ENCODE measurements at regions not wholly inside any gene's neighbourhood (a gene's known extent, or its start where the extent isn't known, plus 50 kb on each side); places are given as distances from the start of the nearest gene placed in this dataset.

GRCh38 chr21:38909109-38909508 lies 103.4 kb downstream of the ETS2 start:
- Histone ChIP-seq H3K36me3 (ENCODE audit: control insufficient read depth in 2 of 2, extremely low read depth in 1 of 2, insufficient read depth in 2 of 2, low read length in 2 of 2) (no peaks in the 10 kb centered on the region), H3K79me2 (ENCODE audit: control insufficient read depth, insufficient read depth, low read length) (no peaks in the 10 kb centered on the region), H3K9ac (replicated peaks; ENCODE audit: extremely low read depth, insufficient read depth, low read length) (no peak overlapping the region), H2AFZ (ENCODE audit: low read depth, low read length) (no peak overlapping the region), H3K4me1 (ENCODE audit: control insufficient read depth, extremely low read depth, insufficient read depth, low read length) (peaks cover 3% of the 10 kb centered on the region), H3K4me3 (replicated peaks in 1 of 3; ENCODE audit: insufficient read depth in 1 of 3, low read depth in 1 of 3, low read length in 3 of 3) (no peak overlapping the region), H4K20me1 (replicated peaks; ENCODE audit: control insufficient read depth, extremely low read depth, insufficient read depth, low read length) (no peaks in the 10 kb centered on the region), H3K27ac (ENCODE audit: insufficient read depth, low read depth, low read length) (no peak overlapping the region), H3K4me2 (ENCODE audit: insufficient read depth, low read length) (no peak overlapping the region), H3K9me3 (replicated peaks; ENCODE audit: control insufficient read depth, insufficient read depth, low read length) (no peaks in the 10 kb centered on the region), H3K9me1 (replicated peaks; ENCODE audit: control insufficient read depth, extremely low read depth, insufficient read depth, low read length) (no peaks in the 10 kb centered on the region), H3K27me3 (ENCODE audit: control insufficient read depth in 2 of 2, insufficient read depth in 2 of 2, low read length in 2 of 2) (no peaks in the 10 kb centered on the region)
- no peak for TF ChIP-seq POLR2AphosphoS5 (IDR thresholded peaks at IDR 0.05; ENCODE audit: insufficient read depth, low read depth, low read length)
- TF ChIP-seq MYC (IDR thresholded peaks at IDR 0.05; ENCODE audit: low read depth, low read length), result no peak
- no peak for TF ChIP-seq FOS (IDR thresholded peaks at IDR 0.05; ENCODE audit: borderline replicate concordance, insufficient read depth, low read length)
- TF ChIP-seq CTCF (IDR thresholded peaks at IDR 0.05; ENCODE audit: extremely low read depth in 1 of 2, insufficient read depth in 1 of 2, low read depth in 1 of 2, low read length in 2 of 2), result no peak
- no peak for TF ChIP-seq POLR2A (IDR thresholded peaks at IDR 0.05; ENCODE audit: low read depth, low read length)
- TF ChIP-seq GATA2 (IDR thresholded peaks at IDR 0.05; ENCODE audit: insufficient read depth, insufficient read length, low read depth, low read length), result no peak
- TF ChIP-seq JUN (IDR thresholded peaks at IDR 0.05; ENCODE audit: borderline replicate concordance, insufficient read depth, insufficient read length, low read depth), result no peak
- dilution Hi-C loops (cut with MboI; ENCODE audit: extremely low pct_ligation_motif_present, low sequenced_read_pairs) (no loop called here), intact Hi-C loops (cut with micrococcal nuclease) (no loop called here)
- no TSS peak for BruUV-seq (replicated peaks)
- FAIRE-seq (no peak), DNase-seq (ENCODE audit: low read depth, low spot score) (no peak)
- CTCF ChIA-PET, result no interaction called here
- POLR2A ChIA-PET, result no interaction called here

DNA sequence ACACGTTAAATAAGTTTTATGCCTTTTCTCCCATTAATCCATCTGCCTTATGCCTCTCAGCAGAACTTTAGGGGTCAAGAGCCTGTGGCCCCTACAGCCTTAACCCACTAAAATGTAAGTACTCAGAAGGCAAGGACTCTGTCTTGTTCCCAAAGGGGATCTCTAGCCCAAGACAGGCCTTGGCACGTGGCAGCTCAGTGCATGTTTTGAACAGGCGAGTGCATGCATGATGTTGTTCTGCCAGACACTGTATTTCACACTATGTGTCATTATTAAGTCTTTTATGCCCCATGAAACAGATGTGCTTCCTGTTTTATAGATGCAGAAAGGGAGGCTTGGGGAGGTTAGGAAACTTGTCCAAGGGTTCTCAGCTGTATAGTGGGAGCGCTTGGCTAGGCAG lies 102.8 kb downstream of the ETS2 start:
- TF ChIP-seq POLR2A (IDR thresholded peaks at IDR 0.05; ENCODE audit: low read depth, low read length) (no peak), EZH2 (IDR thresholded peaks at IDR 0.05; ENCODE audit: borderline replicate concordance, low read depth, low read length, severe bottlenecking) (no peak)
- H3K4me1 ChIP-seq (ENCODE audit: control insufficient read depth, extremely low read depth, insufficient read depth, low read length), result peaks cover 3% of the 10 kb centered on the region
- H2AFZ ChIP-seq (ENCODE audit: low read depth, low read length), result no peak overlapping the region
- dilution Hi-C loops (cut with MboI; ENCODE audit: extremely low pct_ligation_motif_present, low sequenced_read_pairs), result no loop called here
- FAIRE-seq (no peak), DNase-seq (ENCODE audit: low read depth, low spot score) (no peak)
- ChIA-PET POLR2A (no interaction called here), CTCF (no interaction called here)
- BruUV-seq (replicated peaks), result no TSS peak
- H3K9me3 ChIP-seq (replicated peaks; ENCODE audit: control insufficient read depth, insufficient read depth, low read length), result no peaks in the 10 kb centered on the region
- no peak overlapping the region for H3K9ac ChIP-seq (replicated peaks; ENCODE audit: extremely low read depth, insufficient read depth, low read length)
- no peaks in the 10 kb centered on the region for H3K9me1 ChIP-seq (replicated peaks; ENCODE audit: control insufficient read depth, extremely low read depth, insufficient read depth, low read length)
- H3K79me2 ChIP-seq (ENCODE audit: control insufficient read depth, insufficient read depth, low read length), result no peaks in the 10 kb centered on the region
- H3K27ac ChIP-seq (ENCODE audit: insufficient read depth, low read depth, low read length), result no peak overlapping the region
- no peaks in the 10 kb centered on the region for H3K36me3 ChIP-seq (ENCODE audit: control insufficient read depth in 2 of 2, extremely low read depth in 1 of 2, insufficient read depth in 2 of 2, low read length in 2 of 2)
- H3K4me3 ChIP-seq (replicated peaks in 1 of 3; ENCODE audit: insufficient read depth in 1 of 3, low read depth in 1 of 3, low read length in 3 of 3), result no peak overlapping the region
- no peaks in the 10 kb centered on the region for H4K20me1 ChIP-seq (replicated peaks; ENCODE audit: control insufficient read depth, extremely low read depth, insufficient read depth, low read length)
- intact Hi-C loops (cut with micrococcal nuclease), result no loop called here
- no peaks in the 10 kb centered on the region for H3K27me3 ChIP-seq (ENCODE audit: control insufficient read depth in 2 of 2, insufficient read depth in 2 of 2, low read length in 2 of 2)
- H3K4me2 ChIP-seq (ENCODE audit: insufficient read depth, low read length), result no peak overlapping the region

Measured in endothelial cell of umbilical vein (primary cell).